GDM1 (cell line): ENCODE measurements at regions not wholly inside any gene's neighbourhood (a gene's known extent, or its start where the extent isn't known, plus 50 kb on each side); places are given as distances from the start of the nearest gene placed in this dataset.

Experiments used
- DNase-seq: peaks from one replicate; lab custom pipeline; 2025; lab: John Stamatoyannopoulos, UW

GRCh38 chr2:60400462-60401246 lies 152.8 kb downstream of the BCL11A start:
- DNase-seq = peak; percentile 15

- no peak for DNase-seq
Observed at GRCh38 chr2:60394463-60394862, 159.0 kb downstream of the BCL11A start.

GRCh38 chr2:60391649-60392375 lies 161.6 kb downstream of the BCL11A start:
- no peak for DNase-seq

- DNase-seq = no peak
Observed at GRCh38 chr2:60391230-60391629, 162.2 kb downstream of the BCL11A start.

GRCh38 chr2:60386436-60386835 lies 167.0 kb downstream of the BCL11A start:
- no peak for DNase-seq

- no peak for DNase-seq
Observed at GRCh38 chr2:60385648-60386047, 167.8 kb downstream of the BCL11A start.

- peak; percentile 42 for DNase-seq
Observed at GRCh38 chr2:60383401-60384143, 169.9 kb downstream of the BCL11A start.

GRCh38 chr2:60380411-60380810 lies 173.0 kb downstream of the BCL11A start:
- no peak for DNase-seq

GRCh38 chr2:60379684-60380083 lies 173.8 kb downstream of the BCL11A start:
- DNase-seq = no peak

GRCh38 chr2:60379216-60379615 lies 174.2 kb downstream of the BCL11A start:
- DNase-seq = no peak

GRCh38 chr2:60377825-60378224 lies 175.6 kb downstream of the BCL11A start:
- DNase-seq = no peak

GRCh38 chr2:60376252-60376651 lies 177.2 kb downstream of the BCL11A start:
- no peak for DNase-seq

GRCh38 chr2:60371681-60372080 lies 181.8 kb downstream of the BCL11A start:
- DNase-seq = no peak

GRCh38 chr2:60371219-60371618 lies 182.2 kb downstream of the BCL11A start:
- no peak for DNase-seq

GRCh38 chr2:60370814-60371213 lies 182.6 kb downstream of the BCL11A start:
- no peak for DNase-seq

- DNase-seq = no peak
Observed at GRCh38 chr2:60368456-60368855, 185.0 kb downstream of the BCL11A start.

- peak; percentile 27 for DNase-seq
Observed at GRCh38 chr2:60366135-60366712, 187.2 kb downstream of the BCL11A start.

GRCh38 chr2:60365556-60365955 lies 187.9 kb downstream of the BCL11A start:
- DNase-seq = no peak

- DNase-seq = no peak
Observed at GRCh38 chr2:60364491-60364890, 189.0 kb downstream of the BCL11A start.

- no peak for DNase-seq
Observed at GRCh38 chr2:60361498-60361897, 192.0 kb downstream of the BCL11A start.

GRCh38 chr2:60359569-60359968 lies 193.9 kb downstream of the BCL11A start:
- DNase-seq = no peak

GRCh38 chr2:60358476-60358875 lies 195.0 kb downstream of the BCL11A start:
- no peak for DNase-seq
